Tibial nerve (tissue), 3 donors: ENCODE measurements at regions not wholly inside any gene's neighbourhood (a gene's known extent, or its start where the extent isn't known, plus 50 kb on each side); places are given as distances from the start of the nearest gene placed in this dataset.

ENCODE experiments used
- POLR2A ChIP-seq, 2 donors: fragments of 450-650 bp; IDR thresholded peaks; one replicate each; pipeline ENCODE4 v1.6.1; 2017; ENCODE audit warnings: antibody characterized with exemption in 2 of 2, mild to moderate bottlenecking in 2 of 2, moderate library complexity in 2 of 2
- TF ChIP-seq, protein P1 (sequence below), 5 experiments: fragments of 200-600 bp in 3 of 5; fragments of 450-650 bp in 2 of 5; sonication (generic) in 3 of 5; IDR thresholded peaks; one replicate each; pipeline ENCODE4 v1.5.1; 2016 to 2019; ENCODE audit warnings: antibody characterized with exemption in 5 of 5, mild to moderate bottlenecking in 3 of 5, moderate library complexity in 2 of 5

DNA sequence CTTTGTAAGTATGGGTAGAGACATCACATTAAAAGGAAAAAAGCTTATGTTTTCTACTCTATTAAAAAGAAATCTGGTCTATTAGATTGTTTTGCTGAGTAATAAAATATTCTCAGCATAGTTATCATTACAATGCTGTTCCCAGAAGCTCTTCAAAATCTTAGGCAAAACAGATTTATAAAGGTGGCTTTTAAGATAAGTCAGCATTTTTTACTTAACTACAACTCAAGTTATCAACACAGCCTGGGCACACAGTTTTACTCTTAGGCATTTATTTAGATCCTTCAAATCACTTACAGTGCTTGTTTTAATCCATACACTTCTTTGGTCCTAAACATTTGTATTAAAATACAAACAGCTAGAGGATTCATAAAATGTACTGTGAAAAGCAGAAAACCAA is 534.8 kb upstream of the NCAM2 start:
- TF ChIP-seq, protein P1, sequence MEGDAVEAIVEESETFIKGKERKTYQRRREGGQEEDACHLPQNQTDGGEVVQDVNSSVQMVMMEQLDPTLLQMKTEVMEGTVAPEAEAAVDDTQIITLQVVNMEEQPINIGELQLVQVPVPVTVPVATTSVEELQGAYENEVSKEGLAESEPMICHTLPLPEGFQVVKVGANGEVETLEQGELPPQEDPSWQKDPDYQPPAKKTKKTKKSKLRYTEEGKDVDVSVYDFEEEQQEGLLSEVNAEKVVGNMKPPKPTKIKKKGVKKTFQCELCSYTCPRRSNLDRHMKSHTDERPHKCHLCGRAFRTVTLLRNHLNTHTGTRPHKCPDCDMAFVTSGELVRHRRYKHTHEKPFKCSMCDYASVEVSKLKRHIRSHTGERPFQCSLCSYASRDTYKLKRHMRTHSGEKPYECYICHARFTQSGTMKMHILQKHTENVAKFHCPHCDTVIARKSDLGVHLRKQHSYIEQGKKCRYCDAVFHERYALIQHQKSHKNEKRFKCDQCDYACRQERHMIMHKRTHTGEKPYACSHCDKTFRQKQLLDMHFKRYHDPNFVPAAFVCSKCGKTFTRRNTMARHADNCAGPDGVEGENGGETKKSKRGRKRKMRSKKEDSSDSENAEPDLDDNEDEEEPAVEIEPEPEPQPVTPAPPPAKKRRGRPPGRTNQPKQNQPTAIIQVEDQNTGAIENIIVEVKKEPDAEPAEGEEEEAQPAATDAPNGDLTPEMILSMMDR (IDR thresholded peaks at IDR 0.05), result no peak
- TF ChIP-seq POLR2A (IDR thresholded peaks at IDR 0.05), result no peak
